Endothelial cell of umbilical vein (primary cell): ENCODE measurements at regions not wholly inside any gene's neighbourhood (a gene's known extent, or its start where the extent isn't known, plus 50 kb on each side); places are given as distances from the start of the nearest gene placed in this dataset.

Source experiments
- BruUV-seq: library from RNA; stranded (reverse); fragments of 400-500 nt; replicated peaks from 2 replicates; lab custom pipeline; 2021; lab: Mats Ljungman, UMichigan
- CTCF ChIA-PET: fragments of 300-600, 350-600 bp; sonication (Branson Sonifier 250); formaldehyde crosslinking; loops from one replicate; lab custom pipeline; 2021; ENCODE audit warnings: antibody characterized with exemption, inconsistent platforms; lab: Charles Lee
- POLR2A ChIA-PET: fragments of 300-600, 350-600 bp; sonication (Branson Sonifier 250); formaldehyde crosslinking; loops from one replicate; lab custom pipeline; 2021; ENCODE audit warnings: antibody characterized with exemption, inconsistent platforms; lab: Charles Lee
- DNase-seq: peaks from one replicate; pipeline ENCODE4 v3.0.0-alpha.2; 2011; ENCODE audit warnings: low read depth, low spot score
- FAIRE-seq: peaks from 2 replicates; lab custom pipeline; 2011; peaks lifted over from hg19 to GRCh38; lab: Jason Lieb, UNC
- H2AFZ ChIP-seq: 2 replicates; pipeline ENCODE4 v1.6.0; 2012; ENCODE audit warnings: low read depth, low read length, control low read depth, inconsistent platforms
- H3K27ac ChIP-seq: 2 replicates; pipeline ENCODE4 v1.5.1; 2011; ENCODE audit warnings: low read depth, mild to moderate bottlenecking, control low read depth, low read length, moderate library complexity; ENCODE audit not compliant: insufficient read depth
- H3K27me3 ChIP-seq, 2 experiments: 2 replicates each; pipeline versions ENCODE4 v1.6.0 to v1.6.1; 2011; ENCODE audit warnings: low read length in 2 of 2, mixed read lengths in 1 of 2; ENCODE audit not compliant: control insufficient read depth in 2 of 2, insufficient read depth in 2 of 2
- H3K36me3 ChIP-seq, 2 experiments: 2 replicates in 1 of 2; 3 replicates in 1 of 2; pipeline ENCODE4 v1.5.1; 2011; ENCODE audit warnings: low read length in 2 of 2, mild to moderate bottlenecking in 1 of 2, moderate library complexity in 1 of 2; ENCODE audit not compliant: control insufficient read depth in 2 of 2, insufficient read depth in 2 of 2; ENCODE audit errors: extremely low read depth in 1 of 2
- H3K4me1 ChIP-seq: 3 replicates; pipeline ENCODE4 v1.5.1; 2011; ENCODE audit warnings: mild to moderate bottlenecking, low read length; ENCODE audit not compliant: control insufficient read depth, insufficient read depth; ENCODE audit errors: extremely low read depth
- H3K4me2 ChIP-seq: 2 replicates; pipeline ENCODE4 v1.6.1; 2011; ENCODE audit warnings: low read length, control low read depth, mixed read lengths; ENCODE audit not compliant: insufficient read depth
- H3K4me3 ChIP-seq, 3 experiments: fragments of 200-600 bp in 1 of 3; sonication (generic), shearing (Covaris generic) in 1 of 3; replicated peaks in 1 of 3; 2 replicates each; pipeline ENCODE4 v1.5.1; 2011 to 2016; ENCODE audit warnings: control low read depth in 3 of 3, low read length in 3 of 3, mild to moderate bottlenecking in 2 of 3, inconsistent platforms in 1 of 3, low read depth in 1 of 3, moderate library complexity in 1 of 3; ENCODE audit not compliant: insufficient read depth in 1 of 3
- H3K79me2 ChIP-seq: 2 replicates; pipeline ENCODE4 v1.6.0; 2012; ENCODE audit warnings: low read length, inconsistent platforms; ENCODE audit not compliant: control insufficient read depth, insufficient read depth
- H3K9ac ChIP-seq: replicated peaks from 2 replicates; pipeline ENCODE3; 2011; ENCODE audit warnings: low read length, control low read depth; ENCODE audit not compliant: insufficient read depth; ENCODE audit errors: extremely low read depth
- H3K9me1 ChIP-seq: replicated peaks from 3 replicates; pipeline ENCODE4 v1.6.0; 2011; ENCODE audit warnings: mild to moderate bottlenecking, low read length; ENCODE audit not compliant: control insufficient read depth, insufficient read depth; ENCODE audit errors: extremely low read depth
- H3K9me3 ChIP-seq: replicated peaks from 2 replicates; pipeline ENCODE4 v1.5.1; 2012; ENCODE audit warnings: low read length, inconsistent platforms; ENCODE audit not compliant: control insufficient read depth, insufficient read depth
- H4K20me1 ChIP-seq: replicated peaks from 2 replicates; pipeline ENCODE3; 2011; ENCODE audit warnings: mild to moderate bottlenecking, low read length; ENCODE audit not compliant: control insufficient read depth, insufficient read depth; ENCODE audit errors: extremely low read depth
- EZH2 ChIP-seq: IDR thresholded peaks from 2 replicates; pipeline ENCODE4 v1.6.1; 2012; ENCODE audit warnings: borderline replicate concordance, low read depth, mild to moderate bottlenecking, moderate library complexity, low read length, inconsistent platforms; ENCODE audit not compliant: severe bottlenecking
- FOS ChIP-seq: IDR thresholded peaks from 2 replicates; pipeline ENCODE4 v1.6.1; 2011; ENCODE audit warnings: mild to moderate bottlenecking, low read length, moderate library complexity, borderline replicate concordance; ENCODE audit not compliant: insufficient read depth
- GATA2 ChIP-seq: IDR thresholded peaks from 2 replicates; pipeline ENCODE4 v1.7.0; 2011; ENCODE audit warnings: low read depth, mild to moderate bottlenecking, moderate library complexity, mixed read lengths, low read length; ENCODE audit not compliant: insufficient read length, insufficient read depth
- JUN ChIP-seq: IDR thresholded peaks from 2 replicates; pipeline ENCODE4 v1.6.1; 2011; ENCODE audit warnings: borderline replicate concordance, low read depth; ENCODE audit not compliant: insufficient read length, insufficient read depth
- MYC ChIP-seq: IDR thresholded peaks from one replicate; pipeline ENCODE4 v1.6.1; 2011; ENCODE audit warnings: mild to moderate bottlenecking, low read depth, low read length
- POLR2A ChIP-seq: IDR thresholded peaks from 2 replicates; pipeline ENCODE4 v1.6.1; 2012; ENCODE audit warnings: low read depth, mild to moderate bottlenecking, control low read depth, low read length
- POLR2AphosphoS5 ChIP-seq: IDR thresholded peaks from 2 replicates; pipeline ENCODE4 v1.6.1; 2012; ENCODE audit warnings: low read depth, mild to moderate bottlenecking, control low read depth, low read length, moderate library complexity; ENCODE audit not compliant: insufficient read depth
- dilution Hi-C: fragments of 300-500 bp; cut with MboI; formaldehyde crosslinking; loops from one replicate; pipeline ENCODE4 v1.15.0; 2019; ENCODE audit warnings: low sequenced_read_pairs; ENCODE audit not compliant: extremely low pct_ligation_motif_present
- intact Hi-C: fragments of 100-400 bp; cut with micrococcal nuclease; formaldehyde crosslinking; loops from one replicate; pipeline ENCODE4 v1.10.0; 2022
- TF ChIP-seq, protein P1 (sequence below), 2 donors: IDR thresholded peaks; 1 replicate in 1 of 2; 2 replicates in 1 of 2; pipeline ENCODE4 v1.5.1; 2011; ENCODE audit warnings: low read length in 2 of 2, mild to moderate bottlenecking in 2 of 2, moderate library complexity in 2 of 2, control low read depth in 1 of 2, inconsistent platforms in 1 of 2, low read depth in 1 of 2; ENCODE audit not compliant: insufficient read depth in 1 of 2; ENCODE audit errors: extremely low read depth in 1 of 2
- TF ChIP-seq, protein P2 (sequence below): IDR thresholded peaks from 2 replicates; pipeline ENCODE4 v1.6.1; 2011; ENCODE audit not compliant: insufficient read depth, insufficient read length

DNA sequence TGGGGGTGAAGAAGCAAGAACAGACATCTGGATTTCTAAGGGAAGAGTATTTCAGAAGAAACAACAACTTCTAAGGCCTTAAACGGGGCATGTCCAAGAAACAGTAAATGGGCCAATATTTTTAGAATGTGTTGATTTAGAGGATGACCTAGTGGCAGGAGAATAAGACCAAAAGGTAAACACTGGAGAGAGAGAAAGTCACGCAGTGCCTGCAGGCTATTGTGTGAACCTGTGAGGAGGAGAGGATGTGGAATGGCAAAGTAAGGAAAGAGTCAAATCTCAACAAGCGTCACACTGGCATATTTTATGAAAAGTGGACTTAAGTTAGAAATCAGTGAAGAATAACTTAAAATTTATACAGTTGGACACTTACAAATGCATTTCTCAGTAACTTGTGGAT is 78.1 kb upstream of the EGFR start:
- no peaks in the 10 kb centered on the region for H4K20me1 ChIP-seq
- no peak overlapping the region for H2AFZ ChIP-seq
- H3K9me1 ChIP-seq = no peaks in the 10 kb centered on the region
- no peak for TF ChIP-seq JUN
- no peak for TF ChIP-seq MYC
- no TSS peak for BruUV-seq
- FAIRE-seq = no peak
- no peak for DNase-seq
- no peaks in the 10 kb centered on the region for H3K79me2 ChIP-seq
- no peak overlapping the region for H3K27ac ChIP-seq
- H3K9ac ChIP-seq = no peak overlapping the region
- H3K9me3 ChIP-seq = no peaks in the 10 kb centered on the region
- ChIA-PET POLR2A (no interaction called here), CTCF (no interaction called here)
- no peaks in the 10 kb centered on the region for H3K4me1 ChIP-seq
- intact Hi-C loops = no loop called here
- dilution Hi-C loops = no loop called here
- H3K4me2 ChIP-seq = no peak overlapping the region
- H3K36me3 ChIP-seq = no peaks in the 10 kb centered on the region
- H3K4me3 ChIP-seq = no peak overlapping the region
- H3K27me3 ChIP-seq = peaks cover 3 to 22% of the 10 kb centered on the region in 2 experiments

DNA sequence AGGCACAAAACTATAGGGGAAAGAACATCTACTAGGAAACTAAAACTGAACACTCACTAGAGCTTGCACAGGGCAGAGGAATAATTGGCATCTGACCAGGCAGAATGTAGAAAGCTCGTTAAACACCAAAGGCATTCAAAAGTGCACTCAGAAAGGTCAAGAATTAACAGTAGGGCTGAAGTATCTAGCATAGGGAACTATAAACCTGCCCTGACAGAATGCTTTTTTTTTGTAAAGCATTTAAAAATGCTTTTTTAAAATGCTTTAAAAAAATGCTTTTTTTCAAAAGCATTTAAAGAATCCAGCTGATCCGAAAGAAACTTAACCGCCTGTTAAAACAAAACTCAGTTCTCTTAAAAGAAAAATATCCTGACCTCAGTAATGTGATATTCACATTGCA is 74.6 kb upstream of the EGFR start:
- intact Hi-C loops = no loop called here
- ChIA-PET CTCF (interaction anchor here (0.8 kb wide), 1 partner anchor 26 kb away, joined by 4 read pairs; no protein-coding TSS in a partner anchor), POLR2A (no interaction called here)
- Histone ChIP-seq H3K4me3 (no peak overlapping the region), H2AFZ (no peak overlapping the region), H3K4me2 (no peak overlapping the region), H3K4me1 (no peaks in the 10 kb centered on the region), H3K27ac (no peak overlapping the region), H3K9ac (no peak overlapping the region), H3K36me3 (no peaks in the 10 kb centered on the region), H3K9me1 (no peaks in the 10 kb centered on the region), H4K20me1 (no peaks in the 10 kb centered on the region), H3K79me2 (no peaks in the 10 kb centered on the region), H3K9me3 (no peaks in the 10 kb centered on the region), H3K27me3 (peaks cover 1 to 11% of the 10 kb centered on the region in 2 experiments)
- no peak for FAIRE-seq
- no peak for TF ChIP-seq JUN
- TF ChIP-seq FOS = no peak
- no peak for TF ChIP-seq EZH2
- TF ChIP-seq POLR2AphosphoS5 = no peak
- TF ChIP-seq GATA2 = no peak
- no peak for TF ChIP-seq POLR2A
- no peak for TF ChIP-seq MYC
- TF ChIP-seq, protein P1, sequence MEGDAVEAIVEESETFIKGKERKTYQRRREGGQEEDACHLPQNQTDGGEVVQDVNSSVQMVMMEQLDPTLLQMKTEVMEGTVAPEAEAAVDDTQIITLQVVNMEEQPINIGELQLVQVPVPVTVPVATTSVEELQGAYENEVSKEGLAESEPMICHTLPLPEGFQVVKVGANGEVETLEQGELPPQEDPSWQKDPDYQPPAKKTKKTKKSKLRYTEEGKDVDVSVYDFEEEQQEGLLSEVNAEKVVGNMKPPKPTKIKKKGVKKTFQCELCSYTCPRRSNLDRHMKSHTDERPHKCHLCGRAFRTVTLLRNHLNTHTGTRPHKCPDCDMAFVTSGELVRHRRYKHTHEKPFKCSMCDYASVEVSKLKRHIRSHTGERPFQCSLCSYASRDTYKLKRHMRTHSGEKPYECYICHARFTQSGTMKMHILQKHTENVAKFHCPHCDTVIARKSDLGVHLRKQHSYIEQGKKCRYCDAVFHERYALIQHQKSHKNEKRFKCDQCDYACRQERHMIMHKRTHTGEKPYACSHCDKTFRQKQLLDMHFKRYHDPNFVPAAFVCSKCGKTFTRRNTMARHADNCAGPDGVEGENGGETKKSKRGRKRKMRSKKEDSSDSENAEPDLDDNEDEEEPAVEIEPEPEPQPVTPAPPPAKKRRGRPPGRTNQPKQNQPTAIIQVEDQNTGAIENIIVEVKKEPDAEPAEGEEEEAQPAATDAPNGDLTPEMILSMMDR (IDR thresholded peaks at IDR 0.05; ENCODE audit: extremely low read depth in 1 of 2, insufficient read depth in 1 of 2, low read depth in 1 of 2, low read length in 2 of 2) = no peak
- TF ChIP-seq, protein P2, sequence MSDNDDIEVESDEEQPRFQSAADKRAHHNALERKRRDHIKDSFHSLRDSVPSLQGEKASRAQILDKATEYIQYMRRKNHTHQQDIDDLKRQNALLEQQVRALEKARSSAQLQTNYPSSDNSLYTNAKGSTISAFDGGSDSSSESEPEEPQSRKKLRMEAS = no peak
- dilution Hi-C loops = no loop called here
- no TSS peak for BruUV-seq
- no peak for DNase-seq
